B cell (primary cell): ENCODE measurements at regions not wholly inside any gene's neighbourhood (a gene's known extent, or its start where the extent isn't known, plus 50 kb on each side); places are given as distances from the start of the nearest gene placed in this dataset.

ENCODE experiments used
- CTCF ChIP-seq: fragments of 200-600 bp; IDR thresholded peaks from one replicate; pipeline ENCODE4 v1.8.0; 2022; ENCODE audit warnings: antibody characterized with exemption, mild to moderate bottlenecking
- EZH2 ChIP-seq: IDR thresholded peaks from 2 replicates; pipeline ENCODE4 v1.6.1; 2012; ENCODE audit warnings: borderline replicate concordance, low read depth, mild to moderate bottlenecking, moderate library complexity, low read length; ENCODE audit not compliant: insufficient read depth, poor library complexity, severe bottlenecking

DNA sequence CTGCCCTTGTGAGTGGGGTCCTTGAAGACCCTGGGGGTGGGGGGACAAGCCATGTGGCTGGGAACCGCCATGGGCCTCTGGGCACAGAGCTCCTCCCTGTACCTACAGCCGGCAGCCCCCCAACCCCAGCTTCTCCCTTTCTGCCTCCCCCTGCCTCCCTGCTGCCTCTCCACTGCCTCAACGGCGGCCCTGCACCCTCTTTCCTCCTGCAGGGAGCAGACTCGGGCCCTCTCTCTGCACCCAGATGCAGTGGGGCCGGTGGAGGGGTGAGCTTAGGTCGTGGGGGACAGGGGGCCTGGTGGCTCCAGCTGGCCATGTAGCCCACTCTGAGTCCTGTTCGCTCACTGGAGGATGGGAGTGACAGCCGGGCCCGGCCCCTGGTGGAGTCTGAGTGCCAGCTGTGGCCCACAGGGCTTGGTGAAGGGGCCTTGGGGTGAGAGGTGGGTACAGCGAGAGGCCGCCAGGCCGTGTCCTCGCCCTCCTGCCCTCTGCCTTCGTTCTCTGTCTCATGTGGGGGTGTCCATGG, 139.3 kb upstream of the COL5A1 start:
- TF ChIP-seq CTCF (no peak), EZH2 (no peak)
